ENCODE measurements at regions not wholly inside any gene's neighbourhood (a gene's known extent, or its start where the extent isn't known, plus 50 kb on each side); places are given as distances from the start of the nearest gene placed in this dataset.

DNA sequence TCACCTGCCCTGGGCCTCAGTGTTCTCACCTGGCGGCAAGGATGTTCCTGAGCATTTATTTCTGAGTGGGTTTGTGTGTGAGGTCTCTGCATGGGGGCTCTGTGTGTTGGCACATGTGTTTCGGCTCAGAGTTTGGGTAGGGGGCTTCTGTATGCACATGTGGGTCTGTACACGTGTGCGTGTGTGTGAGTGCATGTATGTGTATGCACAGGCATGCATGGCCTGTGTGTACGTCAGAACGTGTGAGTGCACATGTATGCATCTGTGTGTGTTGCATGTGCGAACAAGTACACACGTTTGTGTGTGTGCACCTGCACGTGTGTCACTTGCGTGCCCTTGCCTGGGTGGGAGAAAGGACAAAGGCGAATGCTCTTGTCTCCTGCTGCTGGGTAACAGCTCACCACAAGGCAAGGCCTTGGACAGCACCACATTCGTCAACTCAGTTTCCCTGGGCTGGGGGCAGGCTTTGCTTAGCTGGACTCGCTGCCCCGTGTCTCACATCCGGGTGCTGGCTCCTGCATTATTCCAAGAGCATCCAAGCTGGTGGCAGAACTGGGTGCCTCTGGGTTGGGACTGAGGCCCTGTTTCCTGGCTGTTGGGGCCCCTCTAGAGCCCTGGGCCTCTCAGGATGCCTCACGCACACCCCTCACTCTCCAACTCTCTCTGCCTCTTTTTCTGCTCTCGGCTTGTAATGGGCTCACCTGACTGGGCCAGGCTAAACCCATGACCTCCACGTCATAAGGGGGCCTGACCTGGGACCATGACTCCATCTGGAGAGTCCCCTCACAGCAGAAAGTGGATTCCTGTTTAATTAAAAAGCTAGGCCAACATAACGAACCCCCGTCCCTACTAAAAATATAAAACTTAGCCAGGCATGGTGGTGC, 153.6 kb upstream of the C14orf180 start:
- Histone ChIP-seq H3K27me3 (ENCODE audit: control insufficient read depth, insufficient read depth, low read length) (peaks cover 4% of the 10 kb centered on the region), H3K9me3 (ENCODE audit: control insufficient read depth in 2 of 3, insufficient read depth in 1 of 3, low read length in 3 of 3) (no peaks in the 10 kb centered on the region), H3K4me3 (ENCODE audit: low read length in 3 of 3) (no peak overlapping the region), H3K27ac (ENCODE audit: low read depth in 2 of 2, low read length in 2 of 2) (no peak overlapping the region), H3K36me3 (ENCODE audit: control insufficient read depth in 2 of 3, insufficient read depth in 3 of 3, low read length in 3 of 3) (no peaks in the 10 kb centered on the region), H3K4me1 (ENCODE audit: control insufficient read depth in 2 of 3, insufficient read depth in 2 of 3, low read depth in 1 of 3, low read length in 3 of 3) (no peaks in the 10 kb centered on the region), H3K9ac (ENCODE audit: low read length in 3 of 3) (no peak overlapping the region)
- DNase-seq (peak in 1 of 5 donors; percentile 45), FAIRE-seq (no peak)
- TF ChIP-seq, protein P1, sequence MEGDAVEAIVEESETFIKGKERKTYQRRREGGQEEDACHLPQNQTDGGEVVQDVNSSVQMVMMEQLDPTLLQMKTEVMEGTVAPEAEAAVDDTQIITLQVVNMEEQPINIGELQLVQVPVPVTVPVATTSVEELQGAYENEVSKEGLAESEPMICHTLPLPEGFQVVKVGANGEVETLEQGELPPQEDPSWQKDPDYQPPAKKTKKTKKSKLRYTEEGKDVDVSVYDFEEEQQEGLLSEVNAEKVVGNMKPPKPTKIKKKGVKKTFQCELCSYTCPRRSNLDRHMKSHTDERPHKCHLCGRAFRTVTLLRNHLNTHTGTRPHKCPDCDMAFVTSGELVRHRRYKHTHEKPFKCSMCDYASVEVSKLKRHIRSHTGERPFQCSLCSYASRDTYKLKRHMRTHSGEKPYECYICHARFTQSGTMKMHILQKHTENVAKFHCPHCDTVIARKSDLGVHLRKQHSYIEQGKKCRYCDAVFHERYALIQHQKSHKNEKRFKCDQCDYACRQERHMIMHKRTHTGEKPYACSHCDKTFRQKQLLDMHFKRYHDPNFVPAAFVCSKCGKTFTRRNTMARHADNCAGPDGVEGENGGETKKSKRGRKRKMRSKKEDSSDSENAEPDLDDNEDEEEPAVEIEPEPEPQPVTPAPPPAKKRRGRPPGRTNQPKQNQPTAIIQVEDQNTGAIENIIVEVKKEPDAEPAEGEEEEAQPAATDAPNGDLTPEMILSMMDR (IDR thresholded peaks at IDR 0.05; ENCODE audit: borderline replicate concordance, extremely low read depth, insufficient read depth), result no peak
- intact Hi-C loops (cut with DNase I), result no loop called here

GRCh38 chr14:104427131-104427851, 152.3 kb upstream of the C14orf180 start:
- H3K27ac ChIP-seq (ENCODE audit: low read depth in 2 of 2, low read length in 2 of 2), result no peak overlapping the region
- intact Hi-C loops (cut with DNase I), result no loop called here
- no peaks in the 10 kb centered on the region for H3K4me1 ChIP-seq (ENCODE audit: control insufficient read depth in 2 of 3, insufficient read depth in 2 of 3, low read depth in 1 of 3, low read length in 3 of 3)
- DNase-seq (peak in 2 of 5 donors; percentile 44 to 66), FAIRE-seq (no peak)
- H3K4me3 ChIP-seq (ENCODE audit: low read length in 3 of 3), result no peak overlapping the region
- no peaks in the 10 kb centered on the region for H3K9me3 ChIP-seq (ENCODE audit: control insufficient read depth in 2 of 3, insufficient read depth in 1 of 3, low read length in 3 of 3)
- TF ChIP-seq, protein P1 (IDR thresholded peaks at IDR 0.05; ENCODE audit: borderline replicate concordance, extremely low read depth, insufficient read depth), result no peak
- H3K9ac ChIP-seq (ENCODE audit: low read length in 3 of 3), result no peak overlapping the region
- no peaks in the 10 kb centered on the region for H3K36me3 ChIP-seq (ENCODE audit: control insufficient read depth in 2 of 3, insufficient read depth in 3 of 3, low read length in 3 of 3)
- peaks cover 4% of the 10 kb centered on the region for H3K27me3 ChIP-seq (ENCODE audit: control insufficient read depth, insufficient read depth, low read length)

DNA sequence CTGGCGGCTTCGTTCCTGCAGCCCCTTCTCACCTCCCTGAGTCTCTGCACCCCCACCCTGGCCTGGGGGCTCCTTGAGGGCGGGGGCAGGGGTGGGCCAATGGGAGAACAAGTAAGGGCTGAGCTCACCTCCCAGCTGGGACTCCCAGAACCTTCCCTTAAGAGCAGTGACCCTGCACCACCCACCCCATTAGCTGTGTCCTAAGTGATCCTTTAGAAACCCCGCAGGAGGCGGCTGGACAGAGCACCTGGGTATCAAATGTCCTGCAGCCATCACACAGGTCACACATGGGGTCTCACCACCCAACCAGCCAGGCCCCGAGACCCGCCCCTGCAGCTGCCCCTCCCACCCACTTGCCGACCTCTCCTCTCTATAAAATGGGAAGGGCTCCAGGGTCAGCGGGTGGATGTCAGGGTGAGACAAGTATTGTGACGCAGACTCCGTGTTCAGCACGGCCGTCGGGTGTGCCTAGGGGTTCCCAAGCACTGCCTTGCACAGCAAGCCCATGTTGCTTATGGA, 151.2 kb upstream of the C14orf180 start:
- intact Hi-C loops (cut with DNase I), result no loop called here
- Histone ChIP-seq H3K4me1 (ENCODE audit: control insufficient read depth in 2 of 3, insufficient read depth in 2 of 3, low read depth in 1 of 3, low read length in 3 of 3) (no peaks in the 10 kb centered on the region), H3K9ac (ENCODE audit: low read length in 3 of 3) (no peak overlapping the region), H3K36me3 (ENCODE audit: control insufficient read depth in 2 of 3, insufficient read depth in 3 of 3, low read length in 3 of 3) (no peaks in the 10 kb centered on the region), H3K27me3 (ENCODE audit: control insufficient read depth, insufficient read depth, low read length) (peaks cover 4% of the 10 kb centered on the region), H3K27ac (ENCODE audit: low read depth in 2 of 2, low read length in 2 of 2) (no peak overlapping the region), H3K4me3 (ENCODE audit: low read length in 3 of 3) (no peak overlapping the region), H3K9me3 (ENCODE audit: control insufficient read depth in 2 of 3, insufficient read depth in 1 of 3, low read length in 3 of 3) (no peaks in the 10 kb centered on the region)
- DNase-seq (peak in 1 of 5 donors; percentile 52), FAIRE-seq (no peak)
- TF ChIP-seq, protein P1 (IDR thresholded peaks at IDR 0.05; ENCODE audit: borderline replicate concordance, extremely low read depth, insufficient read depth), result no peak
